ENCODE measurements at regions not wholly inside any gene's neighbourhood (a gene's known extent, or its start where the extent isn't known, plus 50 kb on each side); places are given as distances from the start of the nearest gene placed in this dataset.
"Not testable (repeated sequence)": the region's sequence is repeated elsewhere in the genome, so short reads cannot be mapped to it uniquely, and the experiment has no call there.

GRCh38 chr4:53713296-53713695, 122.0 kb upstream of the LNX1 start:
- DNase-seq = no peak

GRCh38 chr4:53712408-53713020, 121.2 kb upstream of the LNX1 start:
- no peak for DNase-seq

- DNase-seq = no peak
Measured at GRCh38 chr4:53711926-53712325, 120.6 kb upstream of the LNX1 start.

- DNase-seq = no peak
Measured at GRCh38 chr4:53709693-53710092, 118.4 kb upstream of the LNX1 start.

GRCh38 chr4:53707491-53707890, 116.2 kb upstream of the LNX1 start:
- DNase-seq = no peak

GRCh38 chr4:53706422-53707032, 115.2 kb upstream of the LNX1 start:
- DNase-seq = peak; percentile 61

- DNase-seq = no peak
Measured at GRCh38 chr4:53705972-53706371, 114.7 kb upstream of the LNX1 start.

- DNase-seq = no peak
Measured at GRCh38 chr4:53705151-53705764, 114.0 kb upstream of the LNX1 start.

GRCh38 chr4:53704329-53704728, 113.0 kb upstream of the LNX1 start:
- no peak for DNase-seq

GRCh38 chr4:53703267-53703655, 112.0 kb upstream of the LNX1 start:
- no peak for DNase-seq

- peak; percentile 86 for DNase-seq
Measured at GRCh38 chr4:53702334-53703266, 111.3 kb upstream of the LNX1 start.

- DNase-seq = not testable (repeated sequence)
Measured at GRCh38 chr4:53701260-53701659, 110.0 kb upstream of the LNX1 start.

- not testable (repeated sequence) for DNase-seq
Measured at GRCh38 chr4:53699310-53699709, 108.0 kb upstream of the LNX1 start.

- DNase-seq = no peak
Measured at GRCh38 chr4:53697016-53697685, 105.9 kb upstream of the LNX1 start.

- no peak for DNase-seq
Measured at GRCh38 chr4:53695540-53696463, 104.5 kb upstream of the LNX1 start.

- no peak for DNase-seq
Measured at GRCh38 chr4:53694666-53695065, 103.4 kb upstream of the LNX1 start.

- DNase-seq = no peak
Measured at GRCh38 chr4:53693909-53694308, 102.6 kb upstream of the LNX1 start.

- DNase-seq = no peak
Measured at GRCh38 chr4:53693408-53693807, 102.1 kb upstream of the LNX1 start.

- no peak for DNase-seq
Measured at GRCh38 chr4:53688186-53688790, 97.0 kb upstream of the LNX1 start.

- DNase-seq = no peak
Measured at GRCh38 chr4:53686521-53686920, 95.2 kb upstream of the LNX1 start.

Measured in eye (tissue), 1 donor.